AG09309 (cell line): ENCODE measurements at regions not wholly inside any gene's neighbourhood (a gene's known extent, or its start where the extent isn't known, plus 50 kb on each side); places are given as distances from the start of the nearest gene placed in this dataset.
A peak's percentile ranks its signal among the peaks of the same experiment; 100 is the strongest.

Experiments
- DNase-seq: peaks from one replicate; pipeline ENCODE4 v3.0.0-alpha.2; 2010; ENCODE audit warnings: low read depth
- H3K4me3 ChIP-seq: 2 replicates; pipeline ENCODE4 v1.5.1; 2011; ENCODE audit warnings: mild to moderate bottlenecking, low read depth, low read length, moderate library complexity; ENCODE audit not compliant: control insufficient read depth
- CTCF ChIP-seq: IDR thresholded peaks from 2 replicates; pipeline ENCODE4 v1.5.1; 2011; ENCODE audit warnings: mild to moderate bottlenecking, low read depth, low read length, inconsistent platforms; ENCODE audit not compliant: insufficient read depth, control insufficient read depth; ENCODE audit errors: missing control alignments

GRCh38 chr10:62573929-62574328 is 199.8 kb downstream of the ZNF365 start:
- H3K4me3 ChIP-seq, result no peak overlapping the region
- no peak for TF ChIP-seq CTCF
- no peak for DNase-seq

- no peak overlapping the region for H3K4me3 ChIP-seq
- DNase-seq, result no peak
- TF ChIP-seq CTCF, result no peak
Observed at GRCh38 chr10:62577076-62577475, 202.9 kb downstream of the ZNF365 start.

- H3K4me3 ChIP-seq, result no peak overlapping the region
- peak; percentile 70 for DNase-seq
- TF ChIP-seq CTCF, result no peak
Observed at GRCh38 chr10:62577666-62578291, 203.6 kb downstream of the ZNF365 start.

- no peak overlapping the region for H3K4me3 ChIP-seq
- no peak for DNase-seq
- TF ChIP-seq CTCF, result no peak
Observed at GRCh38 chr10:62578301-62578700, 204.1 kb downstream of the ZNF365 start.

- no peak for DNase-seq
- no peak overlapping the region for H3K4me3 ChIP-seq
- no peak for TF ChIP-seq CTCF
Observed at GRCh38 chr10:62578916-62579315, 204.7 kb downstream of the ZNF365 start.

GRCh38 chr10:62580396-62580795 is 206.2 kb downstream of the ZNF365 start:
- TF ChIP-seq CTCF, result no peak
- H3K4me3 ChIP-seq, result no peak overlapping the region
- DNase-seq, result no peak

GRCh38 chr10:62581351-62581750 is 207.2 kb downstream of the ZNF365 start:
- H3K4me3 ChIP-seq, result no peak overlapping the region
- no peak for TF ChIP-seq CTCF

More at GRCh38 chr10:62581351-62581750, 207.2 kb downstream of the ZNF365 start:
- no peak for DNase-seq
